ENCODE measurements at regions not wholly inside any gene's neighbourhood (a gene's known extent, or its start where the extent isn't known, plus 50 kb on each side); places are given as distances from the start of the nearest gene placed in this dataset.

DNA sequence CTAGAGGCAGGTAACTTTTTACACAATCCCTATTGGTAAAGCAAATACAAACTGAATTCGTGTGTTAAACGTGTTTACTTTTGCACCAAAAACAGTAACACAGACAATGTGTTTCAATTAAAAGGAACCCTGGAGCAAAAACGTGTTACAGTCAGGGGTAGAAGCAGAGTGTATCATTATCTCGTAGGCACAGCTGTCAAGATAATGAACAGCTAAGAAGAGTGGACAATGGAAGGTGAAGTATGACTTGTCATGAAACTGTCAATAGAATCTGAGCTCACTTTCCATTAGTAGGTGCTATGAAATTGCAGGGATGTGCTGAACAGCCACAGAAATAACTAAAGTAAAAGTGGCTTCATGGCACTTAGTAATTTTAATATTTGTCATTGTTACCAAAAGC lies 1229.8 kb upstream of the WWC1 start:
- TF ChIP-seq, protein P1, sequence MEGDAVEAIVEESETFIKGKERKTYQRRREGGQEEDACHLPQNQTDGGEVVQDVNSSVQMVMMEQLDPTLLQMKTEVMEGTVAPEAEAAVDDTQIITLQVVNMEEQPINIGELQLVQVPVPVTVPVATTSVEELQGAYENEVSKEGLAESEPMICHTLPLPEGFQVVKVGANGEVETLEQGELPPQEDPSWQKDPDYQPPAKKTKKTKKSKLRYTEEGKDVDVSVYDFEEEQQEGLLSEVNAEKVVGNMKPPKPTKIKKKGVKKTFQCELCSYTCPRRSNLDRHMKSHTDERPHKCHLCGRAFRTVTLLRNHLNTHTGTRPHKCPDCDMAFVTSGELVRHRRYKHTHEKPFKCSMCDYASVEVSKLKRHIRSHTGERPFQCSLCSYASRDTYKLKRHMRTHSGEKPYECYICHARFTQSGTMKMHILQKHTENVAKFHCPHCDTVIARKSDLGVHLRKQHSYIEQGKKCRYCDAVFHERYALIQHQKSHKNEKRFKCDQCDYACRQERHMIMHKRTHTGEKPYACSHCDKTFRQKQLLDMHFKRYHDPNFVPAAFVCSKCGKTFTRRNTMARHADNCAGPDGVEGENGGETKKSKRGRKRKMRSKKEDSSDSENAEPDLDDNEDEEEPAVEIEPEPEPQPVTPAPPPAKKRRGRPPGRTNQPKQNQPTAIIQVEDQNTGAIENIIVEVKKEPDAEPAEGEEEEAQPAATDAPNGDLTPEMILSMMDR (IDR thresholded peaks at IDR 0.05), result no peak
- no peak for DNase-seq (ENCODE audit: low spot score)
- Histone ChIP-seq H3K4me3 (no peak overlapping the region), H3K27ac (no peak overlapping the region)

DNA sequence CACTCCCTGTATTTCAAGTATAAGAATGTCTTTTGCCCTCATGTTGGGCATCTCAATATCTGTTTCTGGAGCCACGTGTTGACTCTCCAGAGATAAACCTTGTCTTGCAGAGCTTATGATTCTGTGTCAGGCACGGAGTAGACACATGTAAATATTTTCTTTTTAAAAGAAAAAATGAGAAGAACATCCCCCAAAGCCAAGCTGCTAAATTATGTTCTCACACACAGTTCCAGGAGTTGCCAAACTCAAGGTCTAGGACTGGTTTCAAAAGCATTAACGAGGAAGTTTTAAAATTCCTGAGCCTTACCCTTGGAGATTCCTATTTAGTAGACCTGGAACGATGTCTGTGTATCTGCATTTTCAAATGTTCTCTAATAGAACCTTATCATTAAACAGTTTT lies 1228.3 kb upstream of the WWC1 start:
- TF ChIP-seq, protein P1 (IDR thresholded peaks at IDR 0.05), result no peak
- H3K4me3 ChIP-seq, result no peak overlapping the region
- DNase-seq (ENCODE audit: low spot score), result no peak

DNA sequence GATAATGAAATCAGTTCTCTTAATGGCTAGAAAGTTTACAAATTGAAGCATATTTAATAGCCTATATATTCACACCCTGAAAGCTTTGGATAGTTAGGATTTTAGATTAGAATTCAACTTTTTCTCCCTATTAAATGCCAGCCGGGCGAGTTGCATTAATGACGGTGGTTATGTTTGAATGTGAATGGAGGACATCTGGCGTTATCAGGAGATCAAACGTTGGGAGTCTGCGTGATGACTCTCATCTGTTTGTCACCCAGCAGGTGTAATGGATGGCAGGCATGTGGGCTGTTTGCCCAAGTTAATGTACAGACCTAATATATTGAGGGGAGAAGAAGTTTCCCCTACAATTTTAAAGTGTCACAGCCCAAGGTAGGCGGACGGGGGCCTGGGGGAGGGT lies 1227.7 kb upstream of the WWC1 start:
- Histone ChIP-seq H3K27ac (no peak overlapping the region), H3K4me3 (no peak overlapping the region)
- TF ChIP-seq, protein P1 (IDR thresholded peaks at IDR 0.05), result no peak
- no peak for DNase-seq (ENCODE audit: low spot score)

More for the DNA sequence above, 1228.3 kb upstream of the WWC1 start:
- H3K27ac ChIP-seq, result no peak overlapping the region

DNA sequence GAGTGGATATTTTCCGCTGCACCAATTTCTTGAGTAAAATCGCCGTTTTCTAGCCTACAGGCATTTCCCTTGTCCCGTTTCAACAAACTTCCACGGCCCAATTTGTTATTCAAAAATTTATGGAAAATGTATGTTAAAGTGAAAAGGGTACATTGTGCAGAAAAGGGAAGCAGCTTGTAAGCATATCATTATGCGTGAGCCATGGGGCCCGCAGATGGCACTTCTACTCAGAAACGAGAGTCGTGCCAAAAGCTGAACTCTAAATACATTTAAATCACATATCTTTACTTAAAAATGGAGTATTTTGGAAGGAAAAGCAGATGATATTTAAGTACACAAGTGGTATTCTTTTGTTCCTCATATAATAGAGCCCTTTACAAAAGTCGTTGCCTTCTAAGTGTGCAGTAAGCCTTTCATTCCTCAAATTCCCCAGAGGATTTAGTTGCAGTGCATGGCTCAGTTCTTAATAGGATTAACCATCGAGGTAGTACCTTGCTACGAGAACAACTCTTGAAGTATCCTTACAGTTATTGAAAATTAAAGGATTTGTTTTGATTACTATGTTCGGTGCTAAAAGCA lies 1227.2 kb upstream of the WWC1 start:
- DNase-seq (ENCODE audit: low spot score), result no peak
- TF ChIP-seq, protein P1 (IDR thresholded peaks at IDR 0.05), result no peak
- no peak overlapping the region for H3K27ac ChIP-seq
- no peak overlapping the region for H3K4me3 ChIP-seq

DNA sequence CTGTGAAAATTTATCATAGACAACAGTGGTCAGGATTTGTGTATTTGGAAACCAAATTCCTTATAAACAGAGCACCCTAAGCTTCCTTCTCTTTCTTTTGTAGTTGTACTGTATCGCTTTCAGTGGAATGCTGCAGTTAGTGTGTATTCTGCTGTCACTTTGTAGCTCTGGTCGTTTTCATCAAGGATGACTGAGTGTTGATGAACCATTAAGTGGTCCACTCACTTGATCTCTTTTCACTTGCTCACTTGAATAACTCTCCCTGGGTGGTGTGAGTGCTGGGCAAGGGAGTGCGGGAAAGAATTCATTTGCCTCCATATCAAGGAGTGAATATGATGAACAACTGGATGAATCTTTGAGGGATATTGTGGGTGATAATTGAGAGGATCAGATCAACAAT lies 1225.7 kb upstream of the WWC1 start:
- no peak for DNase-seq (ENCODE audit: low spot score)
- Histone ChIP-seq H3K4me3 (no peak overlapping the region), H3K27ac (no peak overlapping the region)
- TF ChIP-seq, protein P1 (IDR thresholded peaks at IDR 0.05), result no peak

DNA sequence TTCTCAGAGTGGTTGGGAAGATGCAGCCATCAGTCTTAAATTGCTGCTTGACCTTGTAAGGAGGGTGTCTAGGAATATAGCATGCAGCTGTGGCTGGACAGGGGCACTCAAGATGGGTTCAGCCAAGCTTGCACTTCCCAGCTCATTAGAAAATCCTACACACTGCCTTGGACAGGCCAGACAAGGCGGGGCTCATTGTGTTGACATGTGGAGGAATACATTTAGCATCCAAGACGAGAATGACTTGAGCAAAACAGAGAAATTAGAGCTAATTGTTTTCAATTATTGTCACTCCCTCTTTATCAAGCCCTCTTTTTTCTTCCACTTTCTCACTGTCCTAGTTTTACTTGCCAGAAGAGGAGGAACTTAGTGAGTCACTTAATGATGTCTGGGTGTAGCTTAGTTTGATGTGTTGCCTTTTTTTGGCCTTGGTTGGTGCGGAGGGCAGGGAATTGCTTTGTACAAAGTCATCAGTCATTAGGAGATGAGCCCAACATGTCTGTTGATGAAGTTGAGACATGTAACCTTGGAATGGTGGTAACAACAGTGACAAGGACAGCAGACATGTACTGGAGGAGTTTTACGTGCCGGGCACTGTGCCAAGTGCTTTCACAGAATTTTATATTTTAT lies 1219.3 kb upstream of the WWC1 start:
- DNase-seq (ENCODE audit: low spot score), result no peak
- Histone ChIP-seq H3K4me3 (no peak overlapping the region), H3K27ac (no peak overlapping the region)
- TF ChIP-seq, protein P1 (IDR thresholded peaks at IDR 0.05), result no peak

DNA sequence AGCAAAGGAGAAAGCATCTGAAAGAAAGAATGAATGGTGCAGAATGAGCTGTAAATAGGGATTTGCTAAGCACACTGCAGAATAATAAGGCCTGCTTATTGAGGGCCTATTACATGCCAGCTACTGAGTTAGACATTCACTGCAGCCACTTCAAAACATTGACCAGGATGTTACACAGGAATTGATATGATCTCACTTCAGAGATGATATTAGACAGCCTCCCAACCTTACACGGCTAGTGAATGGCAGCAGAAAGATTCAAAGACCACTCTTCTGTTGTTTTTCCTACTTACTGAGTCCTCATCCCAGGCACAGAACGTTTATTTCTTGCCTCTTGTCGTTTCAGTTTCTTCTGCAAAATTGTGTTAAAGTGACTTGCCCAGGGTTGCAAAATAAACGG lies 1209.9 kb upstream of the WWC1 start:
- Histone ChIP-seq H3K27ac (no peak overlapping the region), H3K4me3 (no peak overlapping the region)
- no peak for DNase-seq (ENCODE audit: low spot score)
- TF ChIP-seq, protein P1 (IDR thresholded peaks at IDR 0.05), result no peak
